ENCODE measurements at regions not wholly inside any gene's neighbourhood (a gene's known extent, or its start where the extent isn't known, plus 50 kb on each side); places are given as distances from the start of the nearest gene placed in this dataset.

GRCh38 chrX:140923118-140923517 lies 79.3 kb upstream of the SPANXB1 start:
- in situ Hi-C loops (cut with MboI) = no loop called here

DNA sequence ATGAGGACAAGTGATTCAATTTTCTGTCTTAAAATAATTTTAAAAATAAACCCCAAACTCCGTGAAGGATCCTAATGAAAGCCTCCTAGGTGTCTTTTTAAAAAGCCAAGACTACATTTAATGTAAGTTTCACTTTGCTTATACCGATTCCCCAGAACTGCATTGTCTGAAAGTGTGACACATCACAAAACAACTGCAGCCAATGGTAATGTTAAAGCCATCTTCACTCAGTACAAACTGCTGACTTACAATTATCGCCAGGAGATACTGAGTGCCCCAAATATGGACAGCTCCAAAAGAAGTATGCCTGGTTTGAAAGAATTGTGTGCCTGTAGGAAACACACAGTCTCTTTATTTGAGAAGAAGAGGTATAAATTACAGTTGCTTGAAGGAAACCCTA lies 73.7 kb upstream of the SPANXB1 start:
- Histone ChIP-seq H3K9me2 (ENCODE audit: insufficient read depth) (no peaks in the 10 kb centered on the region), H3K9ac (no peak overlapping the region), H3K27me3 (replicated peaks; ENCODE audit: insufficient read depth) (no peaks in the 10 kb centered on the region), H3K36me3 (ENCODE audit: low read depth) (no peaks in the 10 kb centered on the region), H4K20me1 (ENCODE audit: insufficient read depth) (no peaks in the 10 kb centered on the region), H3K4me2 (ENCODE audit: unreplicated experiment) (no peak overlapping the region), H3K79me2 (ENCODE audit: insufficient read depth) (no peaks in the 10 kb centered on the region), H3K4me3 (no peak overlapping the region), H3K4me1 (ENCODE audit: insufficient read depth) (no peaks in the 10 kb centered on the region), H3F3A (ENCODE audit: insufficient read depth) (no peaks in the 10 kb centered on the region), H3K9me3 (ENCODE audit: low read depth) (no peaks in the 10 kb centered on the region), H2AFZ (no peak overlapping the region), H3K27ac (no peak overlapping the region)
- WGBS, 2 experiments (ENCODE audit: low coverage in 1 of 2, low lambda C conversion rate in 2 of 2, missing lambda C conversion rate in 2 of 2) = 39 to 45% methylated on average over 3 of the region's 3 CpGs
- DNase-seq = no peak
- no peak for TF ChIP-seq EZH2phosphoT487 (IDR thresholded peaks at IDR 0.05; ENCODE audit: insufficient read depth, low read depth)
- no peak for TF ChIP-seq EZH2 (IDR thresholded peaks at IDR 0.05; ENCODE audit: insufficient read depth, poor library complexity, severe bottlenecking)
- in situ Hi-C loops (cut with MboI) = no loop called here

More at GRCh38 chrX:140923118-140923517, 79.3 kb upstream of the SPANXB1 start:
- no peak overlapping the region for H3K4me3 ChIP-seq
- no peaks in the 10 kb centered on the region for H3K9me2 ChIP-seq (ENCODE audit: insufficient read depth)
- no peak overlapping the region for H3K27ac ChIP-seq
- no peaks in the 10 kb centered on the region for H4K20me1 ChIP-seq (ENCODE audit: insufficient read depth)
- no peaks in the 10 kb centered on the region for H3K79me2 ChIP-seq (ENCODE audit: insufficient read depth)
- TF ChIP-seq EZH2phosphoT487 (IDR thresholded peaks at IDR 0.05; ENCODE audit: insufficient read depth, low read depth) (no peak), EZH2 (IDR thresholded peaks at IDR 0.05; ENCODE audit: insufficient read depth, poor library complexity, severe bottlenecking) (no peak)
- DNase-seq = no peak
- H3K27me3 ChIP-seq (replicated peaks; ENCODE audit: insufficient read depth) = no peaks in the 10 kb centered on the region
- no peak overlapping the region for H3K9ac ChIP-seq
- WGBS, 2 experiments (ENCODE audit: low coverage in 1 of 2, low lambda C conversion rate in 2 of 2, missing lambda C conversion rate in 2 of 2) = 30 to 44% methylated on average over 1 to 4 of the region's 4 CpGs
- H3K9me3 ChIP-seq (ENCODE audit: low read depth) = no peaks in the 10 kb centered on the region
- no peaks in the 10 kb centered on the region for H3F3A ChIP-seq (ENCODE audit: insufficient read depth)
- H3K36me3 ChIP-seq (ENCODE audit: low read depth) = no peaks in the 10 kb centered on the region
- no peak overlapping the region for H2AFZ ChIP-seq
- H3K4me2 ChIP-seq (ENCODE audit: unreplicated experiment) = no peak overlapping the region
- H3K4me1 ChIP-seq (ENCODE audit: insufficient read depth) = no peaks in the 10 kb centered on the region

- in situ Hi-C loops (cut with MboI) = no loop called here
- H3K27ac ChIP-seq = no peak overlapping the region
- WGBS, 2 experiments (ENCODE audit: low coverage in 1 of 2, low lambda C conversion rate in 2 of 2, missing lambda C conversion rate in 2 of 2) = 21 to 23% methylated on average over 3 of the region's 3 CpGs
- no peaks in the 10 kb centered on the region for H3F3A ChIP-seq (ENCODE audit: insufficient read depth)
- no peak overlapping the region for H3K4me2 ChIP-seq (ENCODE audit: unreplicated experiment)
- H3K4me1 ChIP-seq (ENCODE audit: insufficient read depth) = no peaks in the 10 kb centered on the region
- no peaks in the 10 kb centered on the region for H3K9me3 ChIP-seq (ENCODE audit: low read depth)
- H3K79me2 ChIP-seq (ENCODE audit: insufficient read depth) = no peaks in the 10 kb centered on the region
- TF ChIP-seq EZH2phosphoT487 (IDR thresholded peaks at IDR 0.05; ENCODE audit: insufficient read depth, low read depth) (no peak), EZH2 (IDR thresholded peaks at IDR 0.05; ENCODE audit: insufficient read depth, poor library complexity, severe bottlenecking) (no peak)
- H3K36me3 ChIP-seq (ENCODE audit: low read depth) = no peaks in the 10 kb centered on the region
- H3K27me3 ChIP-seq (replicated peaks; ENCODE audit: insufficient read depth) = no peaks in the 10 kb centered on the region
- no peaks in the 10 kb centered on the region for H3K9me2 ChIP-seq (ENCODE audit: insufficient read depth)
- no peak overlapping the region for H3K9ac ChIP-seq
- no peaks in the 10 kb centered on the region for H4K20me1 ChIP-seq (ENCODE audit: insufficient read depth)
- H3K4me3 ChIP-seq = no peak overlapping the region
- no peak overlapping the region for H2AFZ ChIP-seq
- DNase-seq = no peak
Measured at GRCh38 chrX:140933016-140933415, 69.4 kb upstream of the SPANXB1 start.

- Histone ChIP-seq H3K27ac (no peak overlapping the region), H3K36me3 (ENCODE audit: low read depth) (no peaks in the 10 kb centered on the region), H3K4me1 (ENCODE audit: insufficient read depth) (no peaks in the 10 kb centered on the region), H2AFZ (no peak overlapping the region), H3K9me3 (ENCODE audit: low read depth) (no peaks in the 10 kb centered on the region), H3K4me2 (ENCODE audit: unreplicated experiment) (no peak overlapping the region), H3K79me2 (ENCODE audit: insufficient read depth) (no peaks in the 10 kb centered on the region), H3F3A (ENCODE audit: insufficient read depth) (no peaks in the 10 kb centered on the region), H3K27me3 (replicated peaks; ENCODE audit: insufficient read depth) (no peaks in the 10 kb centered on the region), H4K20me1 (ENCODE audit: insufficient read depth) (no peaks in the 10 kb centered on the region), H3K9ac (no peak overlapping the region), H3K9me2 (ENCODE audit: insufficient read depth) (no peaks in the 10 kb centered on the region), H3K4me3 (no peak overlapping the region)
- TF ChIP-seq EZH2phosphoT487 (IDR thresholded peaks at IDR 0.05; ENCODE audit: insufficient read depth, low read depth) = no peak
- no peak for TF ChIP-seq EZH2 (IDR thresholded peaks at IDR 0.05; ENCODE audit: insufficient read depth, poor library complexity, severe bottlenecking)
- DNase-seq = no peak
- 19 to 29% methylated on average over 5 to 6 of the region's 6 CpGs for WGBS, 2 experiments (ENCODE audit: low coverage in 1 of 2, low lambda C conversion rate in 2 of 2, missing lambda C conversion rate in 2 of 2)
- in situ Hi-C loops (cut with MboI) = no loop called here
Measured at GRCh38 chrX:140933874-140934655, 68.3 kb upstream of the SPANXB1 start.
